H1 (cell line): ENCODE measurements at regions not wholly inside any gene's neighbourhood (a gene's known extent, or its start where the extent isn't known, plus 50 kb on each side); places are given as distances from the start of the nearest gene placed in this dataset.

Experiments used
- BACH1 ChIP-seq: IDR thresholded peaks from 2 replicates; pipeline ENCODE4 v1.6.1; 2012; ENCODE audit warnings: low read length, improper control_type of control experiment
- EP300 ChIP-seq, 2 experiments: IDR thresholded peaks; 1 replicate in 1 of 2; 2 replicates in 1 of 2; pipeline ENCODE4 v1.6.1; 2011 to 2012; ENCODE audit warnings: low read depth in 2 of 2, low read length in 2 of 2, mild to moderate bottlenecking in 2 of 2, borderline replicate concordance in 1 of 2, inconsistent platforms in 1 of 2, moderate library complexity in 1 of 2
- HDAC2 ChIP-seq, 2 experiments: fragments of 300-600 bp in 1 of 2; sonication (generic) in 1 of 2; IDR thresholded peaks; 2 replicates each; pipeline ENCODE4 v1.6.1; 2011 to 2012; ENCODE audit warnings: low read depth in 2 of 2, low read length in 2 of 2, mild to moderate bottlenecking in 2 of 2, moderate library complexity in 2 of 2, borderline replicate concordance in 1 of 2, inconsistent platforms in 1 of 2
- HDAC6 ChIP-seq: IDR thresholded peaks from one replicate; pipeline ENCODE4 v1.7.1; 2012; ENCODE audit warnings: low read depth, mild to moderate bottlenecking, inconsistent platforms, low read length, moderate library complexity
- NANOG ChIP-seq: IDR thresholded peaks from 2 replicates; pipeline ENCODE4 v1.6.1; 2011; ENCODE audit warnings: low read length, low read depth, mild to moderate bottlenecking, inconsistent platforms; ENCODE audit not compliant: insufficient read depth, poor library complexity, severe bottlenecking
- POLR2AphosphoS5 ChIP-seq: IDR thresholded peaks from 2 replicates; pipeline ENCODE4 v1.6.1; 2011; ENCODE audit warnings: low read depth, low read length
- TEAD4 ChIP-seq: IDR thresholded peaks from 2 replicates; pipeline ENCODE4 v1.6.1; 2012; ENCODE audit warnings: low read depth, low read length, inconsistent platforms, mixed read lengths
- TF ChIP-seq, protein P1 (sequence below): fragments of 300-600 bp; sonication (generic); IDR thresholded peaks from 2 replicates; pipeline ENCODE4 v1.7.1; 2012; ENCODE audit warnings: low read length, moderate library complexity, mild to moderate bottlenecking, inconsistent platforms; ENCODE audit not compliant: insufficient replicate concordance

DNA sequence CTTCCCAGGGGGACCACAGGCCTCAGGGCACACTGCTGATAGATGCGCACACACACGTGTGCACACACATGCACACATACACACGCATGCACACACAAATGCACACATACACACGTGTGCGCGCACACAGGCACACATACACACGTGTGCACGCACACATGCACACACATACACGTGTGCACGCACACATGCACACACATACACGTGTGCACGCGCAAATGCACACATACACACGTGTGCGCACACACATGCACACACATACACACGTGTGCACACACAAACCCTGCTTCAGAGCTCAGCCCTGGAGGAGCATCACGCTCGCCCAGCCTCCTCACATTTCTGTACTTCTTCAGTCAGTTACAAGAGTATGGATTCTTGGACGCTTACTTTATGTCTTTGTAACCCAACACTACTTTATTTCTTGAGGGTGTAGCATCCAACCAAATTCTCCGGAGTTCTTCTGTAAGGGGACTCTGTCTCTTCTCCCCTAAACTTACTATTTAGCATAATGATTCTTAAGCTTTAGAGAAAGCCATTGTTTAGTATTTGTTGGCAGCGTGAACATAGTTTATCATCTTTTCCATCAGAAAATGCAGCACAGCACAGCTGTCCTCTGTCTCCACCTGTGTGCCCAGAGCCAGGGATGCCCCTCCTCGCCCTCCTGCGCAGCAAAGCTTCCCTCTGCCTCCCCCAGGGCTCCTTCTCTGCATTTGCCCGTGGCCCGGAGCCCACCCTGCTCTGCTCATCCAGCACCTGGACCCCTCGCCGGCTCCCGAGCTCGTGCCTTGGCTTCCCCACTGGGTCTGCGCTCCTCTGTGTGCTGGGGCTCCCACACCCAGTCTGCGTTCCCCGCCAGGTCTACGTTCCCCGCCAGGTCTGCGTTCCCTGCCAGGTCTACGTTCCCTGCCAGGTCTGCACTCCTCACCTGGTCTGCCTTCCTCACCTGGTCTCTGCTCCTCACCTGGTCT, 74.4 kb upstream of the CTDP1 start (continued):
- TF ChIP-seq, protein P1, sequence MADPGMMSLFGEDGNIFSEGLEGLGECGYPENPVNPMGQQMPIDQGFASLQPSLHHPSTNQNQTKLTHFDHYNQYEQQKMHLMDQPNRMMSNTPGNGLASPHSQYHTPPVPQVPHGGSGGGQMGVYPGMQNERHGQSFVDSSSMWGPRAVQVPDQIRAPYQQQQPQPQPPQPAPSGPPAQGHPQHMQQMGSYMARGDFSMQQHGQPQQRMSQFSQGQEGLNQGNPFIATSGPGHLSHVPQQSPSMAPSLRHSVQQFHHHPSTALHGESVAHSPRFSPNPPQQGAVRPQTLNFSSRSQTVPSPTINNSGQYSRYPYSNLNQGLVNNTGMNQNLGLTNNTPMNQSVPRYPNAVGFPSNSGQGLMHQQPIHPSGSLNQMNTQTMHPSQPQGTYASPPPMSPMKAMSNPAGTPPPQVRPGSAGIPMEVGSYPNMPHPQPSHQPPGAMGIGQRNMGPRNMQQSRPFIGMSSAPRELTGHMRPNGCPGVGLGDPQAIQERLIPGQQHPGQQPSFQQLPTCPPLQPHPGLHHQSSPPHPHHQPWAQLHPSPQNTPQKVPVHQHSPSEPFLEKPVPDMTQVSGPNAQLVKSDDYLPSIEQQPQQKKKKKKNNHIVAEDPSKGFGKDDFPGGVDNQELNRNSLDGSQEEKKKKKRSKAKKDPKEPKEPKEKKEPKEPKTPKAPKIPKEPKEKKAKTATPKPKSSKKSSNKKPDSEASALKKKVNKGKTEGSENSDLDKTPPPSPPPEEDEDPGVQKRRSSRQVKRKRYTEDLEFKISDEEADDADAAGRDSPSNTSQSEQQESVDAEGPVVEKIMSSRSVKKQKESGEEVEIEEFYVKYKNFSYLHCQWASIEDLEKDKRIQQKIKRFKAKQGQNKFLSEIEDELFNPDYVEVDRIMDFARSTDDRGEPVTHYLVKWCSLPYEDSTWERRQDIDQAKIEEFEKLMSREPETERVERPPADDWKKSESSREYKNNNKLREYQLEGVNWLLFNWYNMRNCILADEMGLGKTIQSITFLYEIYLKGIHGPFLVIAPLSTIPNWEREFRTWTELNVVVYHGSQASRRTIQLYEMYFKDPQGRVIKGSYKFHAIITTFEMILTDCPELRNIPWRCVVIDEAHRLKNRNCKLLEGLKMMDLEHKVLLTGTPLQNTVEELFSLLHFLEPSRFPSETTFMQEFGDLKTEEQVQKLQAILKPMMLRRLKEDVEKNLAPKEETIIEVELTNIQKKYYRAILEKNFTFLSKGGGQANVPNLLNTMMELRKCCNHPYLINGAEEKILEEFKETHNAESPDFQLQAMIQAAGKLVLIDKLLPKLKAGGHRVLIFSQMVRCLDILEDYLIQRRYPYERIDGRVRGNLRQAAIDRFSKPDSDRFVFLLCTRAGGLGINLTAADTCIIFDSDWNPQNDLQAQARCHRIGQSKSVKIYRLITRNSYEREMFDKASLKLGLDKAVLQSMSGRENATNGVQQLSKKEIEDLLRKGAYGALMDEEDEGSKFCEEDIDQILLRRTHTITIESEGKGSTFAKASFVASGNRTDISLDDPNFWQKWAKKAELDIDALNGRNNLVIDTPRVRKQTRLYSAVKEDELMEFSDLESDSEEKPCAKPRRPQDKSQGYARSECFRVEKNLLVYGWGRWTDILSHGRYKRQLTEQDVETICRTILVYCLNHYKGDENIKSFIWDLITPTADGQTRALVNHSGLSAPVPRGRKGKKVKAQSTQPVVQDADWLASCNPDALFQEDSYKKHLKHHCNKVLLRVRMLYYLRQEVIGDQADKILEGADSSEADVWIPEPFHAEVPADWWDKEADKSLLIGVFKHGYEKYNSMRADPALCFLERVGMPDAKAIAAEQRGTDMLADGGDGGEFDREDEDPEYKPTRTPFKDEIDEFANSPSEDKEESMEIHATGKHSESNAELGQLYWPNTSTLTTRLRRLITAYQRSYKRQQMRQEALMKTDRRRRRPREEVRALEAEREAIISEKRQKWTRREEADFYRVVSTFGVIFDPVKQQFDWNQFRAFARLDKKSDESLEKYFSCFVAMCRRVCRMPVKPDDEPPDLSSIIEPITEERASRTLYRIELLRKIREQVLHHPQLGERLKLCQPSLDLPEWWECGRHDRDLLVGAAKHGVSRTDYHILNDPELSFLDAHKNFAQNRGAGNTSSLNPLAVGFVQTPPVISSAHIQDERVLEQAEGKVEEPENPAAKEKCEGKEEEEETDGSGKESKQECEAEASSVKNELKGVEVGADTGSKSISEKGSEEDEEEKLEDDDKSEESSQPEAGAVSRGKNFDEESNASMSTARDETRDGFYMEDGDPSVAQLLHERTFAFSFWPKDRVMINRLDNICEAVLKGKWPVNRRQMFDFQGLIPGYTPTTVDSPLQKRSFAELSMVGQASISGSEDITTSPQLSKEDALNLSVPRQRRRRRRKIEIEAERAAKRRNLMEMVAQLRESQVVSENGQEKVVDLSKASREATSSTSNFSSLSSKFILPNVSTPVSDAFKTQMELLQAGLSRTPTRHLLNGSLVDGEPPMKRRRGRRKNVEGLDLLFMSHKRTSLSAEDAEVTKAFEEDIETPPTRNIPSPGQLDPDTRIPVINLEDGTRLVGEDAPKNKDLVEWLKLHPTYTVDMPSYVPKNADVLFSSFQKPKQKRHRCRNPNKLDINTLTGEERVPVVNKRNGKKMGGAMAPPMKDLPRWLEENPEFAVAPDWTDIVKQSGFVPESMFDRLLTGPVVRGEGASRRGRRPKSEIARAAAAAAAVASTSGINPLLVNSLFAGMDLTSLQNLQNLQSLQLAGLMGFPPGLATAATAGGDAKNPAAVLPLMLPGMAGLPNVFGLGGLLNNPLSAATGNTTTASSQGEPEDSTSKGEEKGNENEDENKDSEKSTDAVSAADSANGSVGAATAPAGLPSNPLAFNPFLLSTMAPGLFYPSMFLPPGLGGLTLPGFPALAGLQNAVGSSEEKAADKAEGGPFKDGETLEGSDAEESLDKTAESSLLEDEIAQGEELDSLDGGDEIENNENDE: no peak
- TF ChIP-seq HDAC6: no peak
- no peak for TF ChIP-seq HDAC2 (IDR thresholded peaks at IDR 0.05; ENCODE audit: borderline replicate concordance in 1 of 2, low read depth in 2 of 2, low read length in 2 of 2)
- no peak for TF ChIP-seq EP300 (IDR thresholded peaks at IDR 0.05; ENCODE audit: borderline replicate concordance in 1 of 2, low read depth in 2 of 2, low read length in 2 of 2)
- TF ChIP-seq TEAD4: no peak
- no peak for TF ChIP-seq POLR2AphosphoS5
- no peak for TF ChIP-seq BACH1
- no peak for TF ChIP-seq NANOG
